ENCODE measurements at regions not wholly inside any gene's neighbourhood (a gene's known extent, or its start where the extent isn't known, plus 50 kb on each side); places are given as distances from the start of the nearest gene placed in this dataset.

DNA sequence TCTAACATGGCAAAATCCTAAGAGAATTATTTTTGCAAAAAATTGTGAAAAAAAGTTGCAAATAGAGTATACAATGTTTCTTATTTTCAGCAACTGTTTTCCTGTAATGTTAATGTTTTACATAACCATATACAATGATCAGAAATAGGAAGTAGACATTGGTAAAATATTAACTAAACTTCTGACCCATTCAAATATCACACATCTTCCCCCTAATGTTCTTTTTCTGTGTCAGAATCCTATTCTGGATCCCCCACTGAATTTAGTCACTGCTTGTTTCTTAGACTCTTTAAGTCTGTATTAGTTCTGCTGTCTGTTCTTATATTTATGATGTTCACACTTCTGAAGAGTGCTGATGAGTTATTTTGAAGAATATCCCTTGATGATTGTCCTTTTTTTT lies 62.0 kb downstream of the HFE start:
- DNase-seq = no peak

GRCh38 chr6:26152226-26153101 lies 65.2 kb downstream of the HFE start:
- no peak for DNase-seq

- peak; percentile 21 for DNase-seq
These were observed 68.1 kb downstream of the HFE start for GRCh38 chr6:26155061-26155930.

GRCh38 chr6:26156105-26156849 lies 69.0 kb downstream of the HFE start:
- peak; percentile 95 for DNase-seq

GRCh38 chr6:26156850-26157250 lies 69.6 kb downstream of the HFE start:
- DNase-seq = peak; percentile 87

DNA sequence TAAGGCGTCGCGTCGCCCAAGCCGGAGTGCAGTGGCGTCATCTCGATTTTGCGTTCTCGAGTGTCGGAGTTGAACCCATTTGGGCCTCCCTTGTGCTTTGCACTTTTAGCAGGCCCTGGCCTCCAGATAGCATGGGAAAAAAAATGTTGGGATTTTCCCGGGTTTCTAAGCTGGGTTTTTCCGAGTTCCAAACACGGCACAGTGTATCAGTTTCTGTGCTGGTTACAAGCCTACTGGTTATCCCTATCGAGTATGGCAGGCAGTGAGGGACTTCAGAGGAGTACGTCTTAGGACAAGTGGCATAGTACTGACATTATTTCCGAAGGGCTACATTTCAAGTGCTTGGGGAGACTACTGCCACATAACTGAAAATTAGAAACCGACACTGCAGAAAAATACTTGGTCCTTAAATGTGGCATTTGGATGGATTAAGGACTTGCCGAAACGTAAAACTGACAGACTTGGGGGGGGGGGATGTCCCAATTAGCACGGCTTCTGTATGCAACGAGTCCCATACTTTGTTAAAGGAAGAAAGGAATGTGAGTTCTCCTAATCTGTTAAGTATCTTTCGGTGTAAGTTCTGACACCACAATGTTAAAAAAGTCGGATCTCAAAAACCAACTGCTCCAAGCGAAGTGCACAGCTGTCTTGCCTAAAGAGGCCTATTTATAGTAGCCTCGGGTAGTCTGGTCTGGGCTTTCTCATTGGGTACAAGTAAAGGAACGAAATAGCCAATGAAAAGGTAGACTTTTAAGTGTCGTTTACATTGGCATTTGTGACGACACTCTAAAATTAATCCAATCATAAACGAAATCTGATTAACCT lies 70.2 kb downstream of the HFE start:
- DNase-seq = peak; percentile 84

- peak; percentile 95 for DNase-seq
These were observed 70.9 kb downstream of the HFE start for GRCh38 chr6:26158076-26158580.

DNA sequence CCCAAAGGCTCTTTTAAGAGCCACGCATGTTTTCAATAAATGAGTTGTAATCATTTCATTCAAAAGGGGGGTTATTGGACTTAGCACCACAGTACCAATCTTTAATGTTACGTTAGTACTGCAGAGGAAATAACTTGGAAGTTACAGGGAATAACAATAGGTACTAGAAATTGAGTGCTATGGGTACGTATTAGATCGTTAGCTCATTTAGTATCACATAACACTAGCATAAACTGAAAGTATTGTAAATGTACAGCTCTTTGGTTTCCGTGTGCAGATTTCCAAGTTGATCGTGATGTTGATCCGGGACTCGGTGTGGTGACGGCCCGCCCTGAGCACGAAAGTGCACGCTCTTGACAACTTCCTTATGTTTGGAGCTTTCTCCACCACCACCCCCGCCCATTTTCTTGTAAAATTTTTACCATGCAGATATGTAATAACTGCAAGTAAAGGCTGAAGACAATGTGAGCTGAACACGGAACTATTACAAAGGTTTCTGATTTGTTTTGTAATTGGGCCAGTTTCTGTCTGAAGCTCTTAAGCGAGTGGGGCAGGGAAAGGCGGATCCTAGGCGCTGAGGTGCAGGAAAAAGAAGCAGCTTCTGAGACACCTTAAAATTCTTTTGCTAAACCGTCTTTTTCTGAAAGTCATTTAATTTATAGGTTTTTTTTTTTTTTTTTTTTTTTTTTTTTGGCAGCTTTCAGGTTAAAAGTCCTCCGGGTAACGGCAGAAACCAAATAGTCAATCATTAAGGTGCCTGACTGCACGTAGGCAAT lies 71.5 kb downstream of the HFE start:
- DNase-seq = peak; percentile 77

- peak; percentile 60 for DNase-seq
These were observed 72.4 kb downstream of the HFE start for GRCh38 chr6:26159357-26160273.

DNA sequence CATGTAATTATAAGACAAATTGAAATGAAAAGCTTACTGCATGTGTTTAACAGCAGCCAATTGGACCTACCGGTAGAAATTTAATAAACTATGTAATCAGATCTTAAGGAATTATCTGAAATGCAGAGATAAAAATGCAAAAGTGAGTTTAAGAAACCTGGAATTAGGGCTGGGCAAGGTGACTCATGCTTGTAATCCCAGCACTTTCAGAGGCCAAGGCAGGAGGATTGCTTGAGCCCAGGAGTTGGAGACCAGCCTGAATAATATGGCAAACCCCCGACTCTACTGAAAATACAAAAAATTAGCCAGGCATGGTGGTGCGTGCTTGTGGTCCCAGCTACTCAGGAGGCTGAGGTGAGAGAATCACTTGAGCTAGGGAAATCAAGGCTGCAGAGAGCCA lies 74.1 kb downstream of the HFE start:
- DNase-seq = no peak

GRCh38 chr6:26162399-26162798 lies 75.2 kb downstream of the HFE start:
- DNase-seq = no peak

- no peak for DNase-seq
These were observed 76.3 kb downstream of the HFE start for GRCh38 chr6:26163427-26164119.

- no peak for DNase-seq
These were observed 76.9 kb downstream of the HFE start for GRCh38 chr6:26164120-26164505.

- no peak for DNase-seq
These were observed 78.1 kb downstream of the HFE start for GRCh38 chr6:26165261-26165790.

DNA sequence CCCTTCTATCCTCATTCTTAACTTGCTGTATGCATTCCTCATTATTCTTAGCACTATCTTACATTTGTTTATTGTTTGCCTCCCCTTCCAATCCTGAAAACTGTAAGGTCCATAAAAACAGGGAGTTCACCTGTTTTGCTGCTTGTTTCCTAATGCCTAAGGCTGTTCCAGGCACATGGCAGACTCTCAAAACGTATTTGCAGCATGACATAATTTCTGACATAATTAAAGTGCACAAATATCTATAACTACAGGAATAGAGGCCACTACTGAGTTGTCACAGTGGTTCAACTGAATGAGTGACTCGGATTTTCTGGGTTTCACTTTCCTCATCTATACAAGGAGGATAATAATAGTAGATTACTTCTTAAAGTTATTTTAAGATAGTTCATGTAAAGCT lies 83.0 kb downstream of the HFE start:
- no peak for DNase-seq

DNA sequence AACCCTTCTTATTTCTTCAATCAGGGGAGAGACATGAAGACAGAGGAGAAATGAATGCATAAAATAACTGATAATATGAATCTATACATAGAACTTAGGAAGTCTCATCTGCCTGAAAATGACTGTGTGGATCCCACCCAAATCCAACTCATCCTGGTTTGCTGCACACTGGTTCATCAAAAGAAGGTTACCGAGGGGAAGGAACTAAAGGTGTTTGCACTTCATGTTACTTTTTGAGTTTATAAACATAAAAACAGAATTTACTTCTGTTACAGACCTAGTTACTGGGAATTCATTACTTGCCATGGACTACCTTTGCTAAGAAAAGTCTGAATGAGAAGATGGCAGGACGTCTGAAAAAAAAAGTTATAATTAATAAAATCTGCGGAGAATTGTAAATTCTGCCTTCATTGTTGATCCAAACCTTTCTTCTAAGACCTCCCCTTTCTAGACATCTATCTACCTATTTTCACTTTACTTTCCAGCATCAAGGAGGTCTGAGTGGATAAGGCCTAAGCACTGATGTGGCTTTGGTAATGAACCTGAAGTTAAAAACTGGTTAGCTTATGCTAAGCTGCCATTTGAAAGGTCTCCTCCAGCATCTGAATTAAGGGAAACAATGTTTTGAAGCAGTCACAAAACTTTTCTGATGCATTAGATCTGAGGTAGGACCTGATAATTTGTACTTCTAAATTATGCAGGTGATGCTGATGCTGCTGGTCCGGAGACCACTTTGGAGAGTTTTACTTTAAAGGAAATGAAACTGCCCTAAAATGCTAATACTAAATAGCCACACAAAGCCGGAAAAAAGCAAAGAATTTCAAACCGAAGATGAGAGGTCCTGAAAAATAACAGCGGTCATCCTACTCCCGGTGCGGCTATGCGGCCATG lies 84.0 kb downstream of the HFE start:
- no peak for DNase-seq

DNA sequence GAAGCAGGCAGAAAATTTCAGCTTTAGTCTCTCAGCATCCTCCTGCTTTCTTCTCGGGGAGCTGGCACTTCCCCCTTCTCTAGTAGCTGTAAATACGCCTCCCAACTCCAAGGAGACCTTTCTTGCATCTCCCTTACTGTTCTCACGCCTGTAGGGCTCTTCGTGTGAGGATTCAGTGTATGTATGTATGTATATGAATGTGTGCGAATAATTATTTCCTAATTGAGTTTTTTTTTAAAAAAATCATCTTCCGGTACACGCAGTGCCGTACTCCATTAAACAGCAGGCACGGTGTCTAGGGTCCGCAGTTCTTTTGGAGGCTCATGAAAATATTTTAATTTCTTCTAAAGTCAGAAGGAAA lies 85.4 kb downstream of the HFE start:
- peak; percentile 46 for DNase-seq

DNA sequence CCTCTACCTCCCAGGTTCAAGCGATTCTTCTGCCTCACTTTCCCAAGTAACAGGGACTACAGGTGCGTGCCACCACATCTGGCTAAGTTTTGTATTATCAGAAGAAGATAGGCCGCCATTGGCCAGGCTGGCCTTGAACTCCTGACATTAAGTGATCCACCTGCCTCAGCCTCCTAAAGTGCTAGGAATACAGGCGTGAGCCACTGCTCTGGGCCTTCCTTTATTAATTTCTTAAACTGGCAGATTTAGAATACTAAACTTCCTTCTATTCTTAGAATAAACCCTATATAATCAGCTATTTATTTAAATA lies 86.6 kb downstream of the HFE start:
- no peak for DNase-seq
